ENCODE measurements at regions not wholly inside any gene's neighbourhood (a gene's known extent, or its start where the extent isn't known, plus 50 kb on each side); places are given as distances from the start of the nearest gene placed in this dataset.
A peak's percentile ranks its signal among the peaks of the same experiment; 100 is the strongest.

GRCh38 chr7:73976761-73977618 lies 51.0 kb upstream of the ELN start (continued):
- no peak for TF ChIP-seq CREB5 (CRISPR knock-in tag; IDR thresholded peaks at IDR 0.05; ENCODE audit: low read depth)
- TF ChIP-seq GLIS3 (CRISPR knock-in tag; IDR thresholded peaks at IDR 0.05) = no peak

- TF ChIP-seq ESRRG (CRISPR knock-in tag; IDR thresholded peaks at IDR 0.05) = no peak
- no peak for TF ChIP-seq ZFP30 (CRISPR knock-in tag; IDR thresholded peaks at IDR 0.05)
- TF ChIP-seq ZNF70 (CRISPR knock-in tag; IDR thresholded peaks at IDR 0.05) = no peak
- no peak for TF ChIP-seq TCF4 (CRISPR knock-in tag; IDR thresholded peaks at IDR 0.05; ENCODE audit: borderline replicate concordance)
- no peak for TF ChIP-seq PPARA (CRISPR knock-in tag; IDR thresholded peaks at IDR 0.05; ENCODE audit: borderline replicate concordance)
- TF ChIP-seq BACH2 (CRISPR knock-in tag; IDR thresholded peaks at IDR 0.05; ENCODE audit: borderline replicate concordance) = no peak
- TF ChIP-seq GLIS3 (CRISPR knock-in tag; IDR thresholded peaks at IDR 0.05) = no peak
- TF ChIP-seq ZNF8 (CRISPR knock-in tag; IDR thresholded peaks at IDR 0.05) = no peak
- TF ChIP-seq ZNF565 (CRISPR knock-in tag; conservative IDR thresholded peaks at IDR 0.05; ENCODE audit: low read depth) = no peak
- TF ChIP-seq ISL1 (CRISPR knock-in tag; IDR thresholded peaks at IDR 0.05) = no peak
- ATAC-seq = 0 out of 3 replicates have a peak, but pooled peaks have one; percentile 9
Observed at GRCh38 chr7:73977619-73978618, 50.1 kb upstream of the ELN start.

Measured in SK-N-SH treated with all-trans-retinoic acid at 6 μM for 48 hours (cell line).